H9 (cell line): ENCODE measurements at regions not wholly inside any gene's neighbourhood (a gene's known extent, or its start where the extent isn't known, plus 50 kb on each side); places are given as distances from the start of the nearest gene placed in this dataset.

Experiments
- DNase-seq: peaks from one replicate; pipeline ENCODE4 v3.0.0-alpha.2; 2017
- H2AFZ ChIP-seq: one replicate; pipeline ENCODE4 v1.6.1; 2013; ENCODE audit warnings: mild to moderate bottlenecking, low read length, control low read depth, moderate library complexity
- H2AK5ac ChIP-seq: 2 replicates; pipeline ENCODE4 v1.6.1; 2013; ENCODE audit warnings: low read length, control low read depth, mixed read lengths; ENCODE audit not compliant: insufficient read length
- H2BK120ac ChIP-seq: one replicate; pipeline ENCODE4 v1.6.1; 2013; ENCODE audit warnings: low read depth, mild to moderate bottlenecking, low read length, control low read depth, inconsistent platforms; ENCODE audit not compliant: poor library complexity, severe bottlenecking
- H2BK12ac ChIP-seq: 2 replicates; pipeline ENCODE4 v1.6.1; 2013; ENCODE audit warnings: low read length, control low read depth, mixed read lengths, low read depth; ENCODE audit not compliant: insufficient read length
- H2BK15ac ChIP-seq: 2 replicates; pipeline ENCODE4 v1.6.1; 2013; ENCODE audit warnings: low read depth, low read length, control low read depth
- H2BK20ac ChIP-seq: one replicate; pipeline ENCODE4 v1.6.1; 2013; ENCODE audit warnings: low read depth, mild to moderate bottlenecking, low read length, control low read depth, inconsistent platforms; ENCODE audit not compliant: poor library complexity, severe bottlenecking
- H2BK5ac ChIP-seq: 2 replicates; pipeline ENCODE4 v1.6.1; 2013; ENCODE audit warnings: low read length, control low read depth, mixed read lengths; ENCODE audit not compliant: insufficient read length
- H3K14ac ChIP-seq: 2 replicates; pipeline ENCODE4 v1.6.1; 2013; ENCODE audit warnings: low read length, control low read depth; ENCODE audit not compliant: insufficient read depth
- H3K18ac ChIP-seq: 2 replicates; pipeline ENCODE4 v1.6.1; 2013; ENCODE audit warnings: low read depth, mild to moderate bottlenecking, mixed read lengths, low read length, control low read depth; ENCODE audit not compliant: insufficient read length
- H3K23ac ChIP-seq: 2 replicates; pipeline ENCODE4 v1.6.1; 2013; ENCODE audit warnings: low read length, control low read depth, mixed read lengths, low read depth; ENCODE audit not compliant: insufficient read length
- H3K23me2 ChIP-seq: 2 replicates; pipeline ENCODE4 v1.6.1; 2013; ENCODE audit warnings: low read depth, mild to moderate bottlenecking, mixed read lengths, low read length, control low read depth; ENCODE audit not compliant: insufficient read length, poor library complexity, severe bottlenecking
- H3K27ac ChIP-seq: 2 replicates; pipeline ENCODE4 v1.5.1; 2013; ENCODE audit warnings: low read length, control low read depth, mixed read lengths, low read depth; ENCODE audit not compliant: insufficient read length
- H3K27me3 ChIP-seq: 2 replicates; pipeline ENCODE4 v1.6.1; 2013; ENCODE audit warnings: low read length, control low read depth, inconsistent platforms; ENCODE audit not compliant: insufficient read depth
- H3K4ac ChIP-seq: 2 replicates; pipeline ENCODE4 v1.6.1; 2013; ENCODE audit warnings: low read depth, mild to moderate bottlenecking, control low read depth, inconsistent platforms, low read length, moderate library complexity
- H3K4me1 ChIP-seq: 2 replicates; pipeline ENCODE4 v1.6.1; 2013; ENCODE audit warnings: low read length, control low read depth, inconsistent platforms; ENCODE audit not compliant: insufficient read depth
- H3K4me2 ChIP-seq: 2 replicates; pipeline ENCODE4 v1.6.1; 2013; ENCODE audit warnings: low read length, control low read depth, mixed read lengths; ENCODE audit not compliant: insufficient read length, insufficient read depth
- H3K56ac ChIP-seq: 2 replicates; pipeline ENCODE4 v1.6.1; 2013; ENCODE audit warnings: low read depth, mild to moderate bottlenecking, mixed read lengths, low read length, control low read depth; ENCODE audit not compliant: insufficient read length
- H3K79me1 ChIP-seq: 2 replicates; pipeline ENCODE4 v1.6.1; 2013; ENCODE audit warnings: low read depth, mild to moderate bottlenecking, moderate library complexity, low read length, control low read depth, inconsistent platforms; ENCODE audit not compliant: insufficient read depth, poor library complexity, severe bottlenecking
- H3K79me2 ChIP-seq: 2 replicates; pipeline ENCODE4 v1.6.1; 2013; ENCODE audit warnings: low read length, control low read depth, inconsistent platforms; ENCODE audit not compliant: insufficient read depth
- H3K9ac ChIP-seq: 2 replicates; pipeline ENCODE4 v1.6.1; 2013; ENCODE audit warnings: low read length, control low read depth, mixed read lengths; ENCODE audit not compliant: insufficient read length; ENCODE audit errors: extremely low read depth
- H3K9me3 ChIP-seq: one replicate; pipeline ENCODE4 v1.6.1; 2013; ENCODE audit warnings: low read depth, low read length, inconsistent platforms; ENCODE audit not compliant: control insufficient read depth
- H3T11ph ChIP-seq: one replicate; pipeline ENCODE4 v1.6.1; 2013; ENCODE audit warnings: mild to moderate bottlenecking, low read length, control low read depth, inconsistent platforms
- H4K20me1 ChIP-seq: one replicate; pipeline ENCODE4 v1.6.1; 2013; ENCODE audit not compliant: control insufficient read depth, insufficient read length, insufficient read depth
- H4K5ac ChIP-seq: 2 replicates; pipeline ENCODE4 v1.6.1; 2013; ENCODE audit warnings: low read depth, mild to moderate bottlenecking, mixed read lengths, low read length, control low read depth; ENCODE audit not compliant: insufficient read length
- H4K8ac ChIP-seq: replicated peaks from 2 replicates; pipeline ENCODE4 v1.6.1; 2013; ENCODE audit warnings: low read length, control low read depth, mixed read lengths, low read depth; ENCODE audit not compliant: insufficient read length
- H4K91ac ChIP-seq: 2 replicates; pipeline ENCODE4 v1.6.1; 2013; ENCODE audit warnings: low read depth, mild to moderate bottlenecking, moderate library complexity, mixed read lengths, low read length, control low read depth; ENCODE audit not compliant: insufficient read length
- H3K27ac Mint-ChIP-seq, 3 experiments: 2 replicates in 2 of 3; 3 replicates in 1 of 3; pipeline ENCODE4 v1.8.0; 2020 to 2021; ENCODE audit warnings: mixed read lengths in 3 of 3, mild to moderate bottlenecking in 1 of 3, moderate library complexity in 1 of 3
- H3K27me3 Mint-ChIP-seq: 2 replicates; pipeline ENCODE4 v1.8.0; 2021; ENCODE audit warnings: low read depth, mild to moderate bottlenecking, moderate library complexity, mixed read lengths
- H3K36me3 Mint-ChIP-seq, 3 experiments: 2 replicates in 2 of 3; 3 replicates in 1 of 3; pipeline ENCODE4 v1.8.0; 2020 to 2021; ENCODE audit warnings: low read depth in 3 of 3, mixed read lengths in 3 of 3; ENCODE audit not compliant: insufficient read depth in 1 of 3
- H3K4me1 Mint-ChIP-seq, 2 experiments: 2 replicates each; pipeline ENCODE4 v1.8.0; 2020; ENCODE audit warnings: mixed read lengths in 2 of 2
- H3K4me3 Mint-ChIP-seq, 2 experiments: 2 replicates in 1 of 2; 3 replicates in 1 of 2; pipeline ENCODE4 v1.8.0; 2020 to 2021; ENCODE audit warnings: mild to moderate bottlenecking in 2 of 2, mixed read lengths in 2 of 2, moderate library complexity in 1 of 2
- H3K9me3 Mint-ChIP-seq, 2 experiments: 2 replicates in 1 of 2; 3 replicates in 1 of 2; pipeline ENCODE4 v1.8.0; 2020; ENCODE audit warnings: mild to moderate bottlenecking in 2 of 2, mixed read lengths in 2 of 2, moderate library complexity in 1 of 2
- CTCF ChIP-seq: fragments of 200-600 bp; sonication (generic); conservative IDR thresholded peaks from 3 replicates; pipeline ENCODE4 v1.8.0; 2021; ENCODE audit warnings: antibody characterized with exemption, mild to moderate bottlenecking
- WGBS: extraction: QIAGEN DNeasy Blood & Tissue Kit; methylation state at CpG from one replicate; pipeline ENCODE4 v1.1.7; 2013; ENCODE audit warnings: missing lambda C conversion rate, low lambda C conversion rate, mixed read lengths; ENCODE audit not compliant: insufficient read length; ENCODE audit errors: extremely low coverage; 5-methylcytosine and 5-hydroxymethylcytosine counted together

- H3K4me2 ChIP-seq: no peak overlapping the region
- no peak overlapping the region for H3K27ac Mint-ChIP-seq
- H3K79me2 ChIP-seq: no peaks in the 10 kb centered on the region
- peaks cover 2 to 8% of the 10 kb centered on the region in 2 experiments; a peak in 2 of 4 replicates for H3K4me1 Mint-ChIP-seq
- no peak overlapping the region for H4K8ac ChIP-seq
- H3T11ph ChIP-seq: no peak overlapping the region
- no peak for DNase-seq
- no peak overlapping the region for H2BK15ac ChIP-seq
- H3K4me1 ChIP-seq: 0 out of 2 replicates have a peak, but pooled peaks cover 4% of the 10 kb centered on the region
- no peak overlapping the region for H3K9ac ChIP-seq
- no peaks in the 10 kb centered on the region for H3K23me2 ChIP-seq
- no peak overlapping the region for H4K91ac ChIP-seq
- H2AFZ ChIP-seq: no peak overlapping the region
- H3K23ac ChIP-seq: no peak overlapping the region
- no peaks in the 10 kb centered on the region for H3K9me3 ChIP-seq
- TF ChIP-seq CTCF: no peak
- WGBS: no CpG with 5 or more reads among the region's 2 CpGs
- H3K4me3 Mint-ChIP-seq: no peak overlapping the region
- no peak overlapping the region for H2BK120ac ChIP-seq
- H3K14ac ChIP-seq: no peak overlapping the region
- H2BK12ac ChIP-seq: no peak overlapping the region
- no peak overlapping the region for H3K27ac ChIP-seq
- no peaks in the 10 kb centered on the region for H4K20me1 ChIP-seq
- peaks cover 0 to 2% of the 10 kb centered on the region in 2 experiments; a peak in 1 of 5 replicates for H3K9me3 Mint-ChIP-seq
- H3K18ac ChIP-seq: no peak overlapping the region
- no peak overlapping the region for H3K56ac ChIP-seq
- no peak overlapping the region for H4K5ac ChIP-seq
- H3K27me3 ChIP-seq: no peaks in the 10 kb centered on the region
- no peaks in the 10 kb centered on the region for H3K27me3 Mint-ChIP-seq
- H2AK5ac ChIP-seq: no peak overlapping the region
- H3K4ac ChIP-seq: no peak overlapping the region
- H2BK5ac ChIP-seq: no peak overlapping the region
- H2BK20ac ChIP-seq: no peak overlapping the region
- H3K79me1 ChIP-seq: no peaks in the 10 kb centered on the region
- H3K36me3 Mint-ChIP-seq: no peaks in the 10 kb centered on the region
These were observed 299.6 kb downstream of the PAX3 start for GRCh38 chr2:221999166-221999565.
